Body of pancreas (tissue), 4 donors: ENCODE measurements at regions not wholly inside any gene's neighbourhood (a gene's known extent, or its start where the extent isn't known, plus 50 kb on each side); places are given as distances from the start of the nearest gene placed in this dataset.

ENCODE experiments used
- POLR2A ChIP-seq, 3 donors: fragments of 450-650 bp; IDR thresholded peaks; one replicate each; pipeline ENCODE4 v1.6.1; 2016; ENCODE audit warnings: antibody characterized with exemption in 3 of 3, mild to moderate bottlenecking in 2 of 3
- TF ChIP-seq, protein P1 (sequence below), 7 experiments: fragments of 450-650 bp in 4 of 7; fragments of 200-600 bp in 3 of 7; sonication (generic) in 3 of 7; IDR thresholded peaks; one replicate each; pipeline ENCODE4 v1.5.1; 2016 to 2019; ENCODE audit warnings: antibody characterized with exemption in 7 of 7

DNA sequence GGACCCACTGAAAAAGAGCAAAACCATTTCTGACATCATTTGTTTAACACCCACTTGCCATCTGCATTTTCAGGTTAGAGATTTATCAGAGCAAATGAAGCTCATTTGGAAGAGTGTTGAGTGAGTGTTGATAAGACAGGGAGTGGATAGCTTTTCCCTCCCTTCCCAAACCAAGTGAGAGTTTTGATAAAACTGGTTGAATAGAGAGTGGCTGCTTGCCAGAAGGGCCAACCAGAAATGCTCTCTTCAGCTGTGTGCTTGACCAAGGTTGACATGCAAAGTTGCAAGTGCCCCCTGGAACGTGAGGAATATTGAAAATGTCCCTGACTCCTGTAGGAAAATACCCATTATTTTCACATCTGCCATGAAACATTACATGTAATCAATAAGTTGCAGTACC, 1487.0 kb upstream of the FLRT2 start:
- TF ChIP-seq, protein P1, sequence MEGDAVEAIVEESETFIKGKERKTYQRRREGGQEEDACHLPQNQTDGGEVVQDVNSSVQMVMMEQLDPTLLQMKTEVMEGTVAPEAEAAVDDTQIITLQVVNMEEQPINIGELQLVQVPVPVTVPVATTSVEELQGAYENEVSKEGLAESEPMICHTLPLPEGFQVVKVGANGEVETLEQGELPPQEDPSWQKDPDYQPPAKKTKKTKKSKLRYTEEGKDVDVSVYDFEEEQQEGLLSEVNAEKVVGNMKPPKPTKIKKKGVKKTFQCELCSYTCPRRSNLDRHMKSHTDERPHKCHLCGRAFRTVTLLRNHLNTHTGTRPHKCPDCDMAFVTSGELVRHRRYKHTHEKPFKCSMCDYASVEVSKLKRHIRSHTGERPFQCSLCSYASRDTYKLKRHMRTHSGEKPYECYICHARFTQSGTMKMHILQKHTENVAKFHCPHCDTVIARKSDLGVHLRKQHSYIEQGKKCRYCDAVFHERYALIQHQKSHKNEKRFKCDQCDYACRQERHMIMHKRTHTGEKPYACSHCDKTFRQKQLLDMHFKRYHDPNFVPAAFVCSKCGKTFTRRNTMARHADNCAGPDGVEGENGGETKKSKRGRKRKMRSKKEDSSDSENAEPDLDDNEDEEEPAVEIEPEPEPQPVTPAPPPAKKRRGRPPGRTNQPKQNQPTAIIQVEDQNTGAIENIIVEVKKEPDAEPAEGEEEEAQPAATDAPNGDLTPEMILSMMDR (IDR thresholded peaks at IDR 0.05): no peak
- no peak for TF ChIP-seq POLR2A (IDR thresholded peaks at IDR 0.05)
